HFFc6 (cell line): ENCODE measurements at regions not wholly inside any gene's neighbourhood (a gene's known extent, or its start where the extent isn't known, plus 50 kb on each side); places are given as distances from the start of the nearest gene placed in this dataset.

Experiments
- DNase-seq: peaks from one replicate; pipeline ENCODE4 v3.0.0-alpha.2; 2018
- H3K27ac Mint-ChIP-seq: 2 replicates; pipeline ENCODE4 v1.8.0; 2020; ENCODE audit warnings: mild to moderate bottlenecking, mixed read lengths
- H3K27me3 Mint-ChIP-seq: 2 replicates; pipeline ENCODE4 v1.8.0; 2021; ENCODE audit warnings: mild to moderate bottlenecking, moderate library complexity, mixed read lengths; ENCODE audit not compliant: insufficient read depth
- H3K36me3 Mint-ChIP-seq: 2 replicates; pipeline ENCODE4 v1.8.0; 2021; ENCODE audit warnings: low read depth, mixed read lengths
- H3K4me1 Mint-ChIP-seq: 2 replicates; pipeline ENCODE4 v1.8.0; 2020; ENCODE audit warnings: low read depth, mixed read lengths
- H3K4me3 Mint-ChIP-seq: 2 replicates; pipeline ENCODE4 v1.8.0; 2020; ENCODE audit warnings: mild to moderate bottlenecking, moderate library complexity, mixed read lengths
- H3K9me3 Mint-ChIP-seq: 2 replicates; pipeline ENCODE4 v1.8.0; 2020; ENCODE audit warnings: mild to moderate bottlenecking, mixed read lengths
- CTCF ChIP-seq: fragments of 200-600 bp; sonication (generic); IDR thresholded peaks from 2 replicates; pipeline ENCODE4 v1.5.0; 2021; ENCODE audit warnings: antibody characterized with exemption, mild to moderate bottlenecking

- H3K27ac Mint-ChIP-seq: no peak overlapping the region
- peaks cover 12% of the 10 kb centered on the region for H3K9me3 Mint-ChIP-seq
- no peak overlapping the region for H3K4me3 Mint-ChIP-seq
- no peaks in the 10 kb centered on the region for H3K36me3 Mint-ChIP-seq
- no peaks in the 10 kb centered on the region; the same call in 1 of the 2 replicates for H3K27me3 Mint-ChIP-seq
- TF ChIP-seq CTCF: no peak
- no peak for DNase-seq
- H3K4me1 Mint-ChIP-seq: no peaks in the 10 kb centered on the region
Measured at GRCh38 chr5:89686081-89686765, 723.3 kb downstream of the CETN3 start.

DNA sequence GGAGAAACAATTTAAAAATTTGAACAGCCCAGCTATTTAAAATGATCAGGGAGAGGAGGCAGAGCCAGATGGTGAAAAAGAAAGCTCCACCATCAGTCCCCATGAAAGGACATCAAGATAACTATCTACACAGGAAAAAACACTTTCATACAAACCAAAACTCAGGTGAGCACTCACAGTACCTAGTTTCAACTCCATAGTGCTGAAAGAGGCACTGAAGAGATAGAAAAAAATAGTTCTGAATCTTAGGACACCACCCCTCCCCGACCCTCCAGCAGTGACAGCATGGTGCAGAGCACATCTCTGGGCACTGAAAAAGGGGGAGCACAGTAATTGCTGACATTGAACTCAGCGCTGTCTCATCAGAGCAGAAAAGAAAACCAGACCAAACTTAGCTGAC lies 732.9 kb downstream of the CETN3 start:
- no peak for TF ChIP-seq CTCF
- no peaks in the 10 kb centered on the region for H3K4me1 Mint-ChIP-seq
- DNase-seq: no peak
- H3K9me3 Mint-ChIP-seq: peaks cover 25% of the 10 kb centered on the region
- no peaks in the 10 kb centered on the region; the same call in 1 of the 2 replicates for H3K27me3 Mint-ChIP-seq
- no peak overlapping the region for H3K4me3 Mint-ChIP-seq
- no peaks in the 10 kb centered on the region for H3K36me3 Mint-ChIP-seq
- no peak overlapping the region for H3K27ac Mint-ChIP-seq

- no peak for DNase-seq
- H3K27ac Mint-ChIP-seq: no peak overlapping the region
- H3K4me3 Mint-ChIP-seq: no peak overlapping the region
- TF ChIP-seq CTCF: no peak
- H3K9me3 Mint-ChIP-seq: peaks cover 17% of the 10 kb centered on the region
- no peaks in the 10 kb centered on the region for H3K4me1 Mint-ChIP-seq
- H3K27me3 Mint-ChIP-seq: no peaks in the 10 kb centered on the region
- no peaks in the 10 kb centered on the region for H3K36me3 Mint-ChIP-seq
Measured at GRCh38 chr5:89673019-89673418, 736.5 kb downstream of the CETN3 start.

DNA sequence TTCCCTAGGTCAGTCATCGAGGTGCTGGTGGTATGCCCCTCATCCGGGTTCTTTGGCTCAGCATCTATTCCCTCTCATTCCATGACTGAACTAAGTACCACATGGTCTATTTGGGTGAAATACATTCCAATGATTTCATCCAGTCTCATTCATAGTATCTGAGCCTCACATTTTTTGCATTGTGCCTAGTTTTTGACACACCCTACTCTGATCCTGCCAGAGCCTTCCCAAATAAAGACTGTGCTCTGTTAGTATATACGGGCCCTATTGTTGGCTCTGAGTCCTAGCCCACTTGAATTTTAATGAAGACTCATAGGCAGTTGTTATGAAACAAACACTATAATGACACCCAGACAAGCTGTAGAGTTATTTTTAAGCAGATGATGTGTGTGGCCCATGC lies 740.7 kb downstream of the CETN3 start:
- Mint-ChIP-seq H3K27me3 (peaks cover 1% of the 10 kb centered on the region; the same call in 1 of the 2 replicates), H3K27ac (no peak overlapping the region), H3K9me3 (peaks cover 5% of the 10 kb centered on the region), H3K4me1 (no peaks in the 10 kb centered on the region), H3K36me3 (no peaks in the 10 kb centered on the region), H3K4me3 (no peak overlapping the region)
- TF ChIP-seq CTCF: no peak
- DNase-seq: no peak

DNA sequence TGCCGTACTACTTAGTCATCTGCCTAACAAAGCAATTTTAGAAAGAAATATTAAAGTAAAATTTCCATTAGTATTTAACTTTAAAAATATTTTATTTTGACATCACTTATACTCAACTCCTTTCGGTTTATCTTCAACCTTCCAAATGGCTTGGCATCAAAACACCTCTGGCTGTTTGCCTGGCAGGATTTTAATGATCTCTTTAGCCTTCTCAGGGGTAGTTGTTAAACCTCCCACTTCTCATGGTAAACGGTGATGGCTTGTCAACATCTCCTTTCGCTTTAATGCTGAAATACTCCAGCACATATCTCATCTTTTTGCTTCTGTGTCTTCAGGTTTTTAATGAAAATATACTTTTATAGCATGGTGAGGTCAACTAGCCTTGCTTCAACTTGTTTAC lies 747.1 kb downstream of the CETN3 start:
- TF ChIP-seq CTCF: no peak
- Mint-ChIP-seq H3K9me3 (peaks cover 6% of the 10 kb centered on the region), H3K4me1 (no peaks in the 10 kb centered on the region)

More for the DNA sequence above, 747.1 kb downstream of the CETN3 start:
- Mint-ChIP-seq H3K4me3 (no peak overlapping the region), H3K36me3 (no peaks in the 10 kb centered on the region), H3K27ac (no peak overlapping the region), H3K27me3 (peaks cover 1% of the 10 kb centered on the region; the same call in 1 of the 2 replicates)
- DNase-seq: no peak
